ENCODE measurements at regions not wholly inside any gene's neighbourhood (a gene's known extent, or its start where the extent isn't known, plus 50 kb on each side); places are given as distances from the start of the nearest gene placed in this dataset.

GRCh38 chr12:4215229-4216186, 58.1 kb upstream of the CCND2 start:
- H3K4me3 ChIP-seq, result peak overlapping the region in 1 of 4 donors; percentile 18
- H3K36me3 ChIP-seq, result no peaks in the 10 kb centered on the region
- peaks cover 0 to 28% (median 0%) of the 10 kb centered on the region in 4 donors for H3K27me3 ChIP-seq
- intact Hi-C loops (cut with DNase I), result no loop called here
- no peaks in the 10 kb centered on the region for H3K9me3 ChIP-seq
- H3K27ac ChIP-seq, result no peak overlapping the region
- no peak for DNase-seq
- WGBS, 2 donors, result 41 to 51% methylated on average over 15 to 16 of the region's 18 CpGs
- TF ChIP-seq POLR2A (IDR thresholded peaks at IDR 0.05), result no peak
- H3K4me1 ChIP-seq, result peaks cover 0 to 4% (median 0%) of the 10 kb centered on the region in 3 donors

GRCh38 chr12:4214877-4215228, 58.7 kb upstream of the CCND2 start:
- 68 to 71% methylated on average over 8 of the region's 8 CpGs for WGBS, 2 donors
- intact Hi-C loops (cut with DNase I), result no loop called here
- Histone ChIP-seq H3K27me3 (peaks cover 0 to 33% (median 0%) of the 10 kb centered on the region in 4 donors), H3K27ac (no peak overlapping the region), H3K4me1 (peaks cover 0 to 4% (median 0%) of the 10 kb centered on the region in 3 donors), H3K9me3 (no peaks in the 10 kb centered on the region), H3K36me3 (no peaks in the 10 kb centered on the region), H3K4me3 (peak overlapping the region in 1 of 4 donors; percentile 18)
- TF ChIP-seq, protein P1, sequence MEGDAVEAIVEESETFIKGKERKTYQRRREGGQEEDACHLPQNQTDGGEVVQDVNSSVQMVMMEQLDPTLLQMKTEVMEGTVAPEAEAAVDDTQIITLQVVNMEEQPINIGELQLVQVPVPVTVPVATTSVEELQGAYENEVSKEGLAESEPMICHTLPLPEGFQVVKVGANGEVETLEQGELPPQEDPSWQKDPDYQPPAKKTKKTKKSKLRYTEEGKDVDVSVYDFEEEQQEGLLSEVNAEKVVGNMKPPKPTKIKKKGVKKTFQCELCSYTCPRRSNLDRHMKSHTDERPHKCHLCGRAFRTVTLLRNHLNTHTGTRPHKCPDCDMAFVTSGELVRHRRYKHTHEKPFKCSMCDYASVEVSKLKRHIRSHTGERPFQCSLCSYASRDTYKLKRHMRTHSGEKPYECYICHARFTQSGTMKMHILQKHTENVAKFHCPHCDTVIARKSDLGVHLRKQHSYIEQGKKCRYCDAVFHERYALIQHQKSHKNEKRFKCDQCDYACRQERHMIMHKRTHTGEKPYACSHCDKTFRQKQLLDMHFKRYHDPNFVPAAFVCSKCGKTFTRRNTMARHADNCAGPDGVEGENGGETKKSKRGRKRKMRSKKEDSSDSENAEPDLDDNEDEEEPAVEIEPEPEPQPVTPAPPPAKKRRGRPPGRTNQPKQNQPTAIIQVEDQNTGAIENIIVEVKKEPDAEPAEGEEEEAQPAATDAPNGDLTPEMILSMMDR (IDR thresholded peaks at IDR 0.05), result no peak
- TF ChIP-seq POLR2A (IDR thresholded peaks at IDR 0.05), result no peak
- DNase-seq, result no peak

DNA sequence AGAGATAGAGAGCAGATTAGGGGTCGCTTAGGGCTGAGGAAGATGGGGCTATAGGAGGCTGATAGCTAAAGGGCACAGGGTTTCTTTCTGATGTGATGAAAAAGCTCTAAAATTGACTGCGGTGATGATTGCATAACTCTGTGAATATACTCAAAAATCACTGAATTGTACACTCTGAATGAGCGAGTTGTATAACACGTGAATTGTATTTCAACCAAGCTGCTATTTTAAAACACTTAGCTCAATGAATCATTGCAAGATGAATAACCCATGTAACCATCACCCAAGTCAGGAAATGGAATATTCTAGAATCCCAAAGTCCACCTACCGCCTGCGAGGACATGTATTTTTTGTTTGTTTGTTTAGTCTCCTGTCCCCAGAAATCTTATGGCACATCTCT, 60.1 kb upstream of the CCND2 start:
- Histone ChIP-seq H3K27ac (no peak overlapping the region), H3K9me3 (no peaks in the 10 kb centered on the region), H3K4me3 (no peak overlapping the region), H3K36me3 (no peaks in the 10 kb centered on the region), H3K4me1 (peaks cover 0 to 4% (median 0%) of the 10 kb centered on the region in 3 donors), H3K27me3 (peaks cover 0 to 41% (median 0%) of the 10 kb centered on the region in 4 donors)
- intact Hi-C loops (cut with DNase I), result no loop called here
- no peak for TF ChIP-seq POLR2A (IDR thresholded peaks at IDR 0.05)
- TF ChIP-seq, protein P1 (IDR thresholded peaks at IDR 0.05), result no peak
- 78 to 84% methylated on average over 6 of the region's 6 CpGs for WGBS, 2 donors
- no peak for DNase-seq

- Histone ChIP-seq H3K36me3 (no peaks in the 10 kb centered on the region), H3K4me3 (no peak overlapping the region), H3K27ac (no peak overlapping the region), H3K9me3 (no peaks in the 10 kb centered on the region), H3K4me1 (peaks cover 0 to 4% (median 0%) of the 10 kb centered on the region in 3 donors), H3K27me3 (peaks cover 0 to 41% (median 0%) of the 10 kb centered on the region in 4 donors)
- no peak for DNase-seq
- TF ChIP-seq, protein P1 (IDR thresholded peaks at IDR 0.05), result no peak
- no peak for TF ChIP-seq POLR2A (IDR thresholded peaks at IDR 0.05)
- intact Hi-C loops (cut with DNase I), result no loop called here
- 60 to 100% methylated on average over 1 to 2 of the region's 2 CpGs for WGBS, 2 donors
These were observed 60.7 kb upstream of the CCND2 start for GRCh38 chr12:4212845-4213244.

DNA sequence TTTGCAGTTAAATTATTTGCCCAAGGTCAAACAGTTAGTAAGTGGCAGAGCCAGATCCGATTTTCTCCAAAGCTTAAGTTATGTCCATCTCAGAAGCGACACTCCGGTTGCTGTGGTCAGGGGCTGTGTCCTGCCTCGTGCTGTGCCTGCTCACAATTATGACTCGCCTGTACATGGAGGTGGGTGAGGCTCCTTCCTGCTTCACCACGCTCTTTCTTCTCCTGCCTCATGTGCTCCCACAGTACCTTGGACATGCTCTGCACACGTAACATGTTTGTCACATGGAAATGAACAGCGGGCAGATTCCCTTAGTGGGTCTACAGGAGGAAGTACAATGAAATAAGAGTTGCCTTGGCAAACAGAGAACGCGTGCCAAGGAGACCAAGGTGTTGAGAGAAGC, 62.2 kb upstream of the CCND2 start:
- no peak overlapping the region for H3K27ac ChIP-seq
- TF ChIP-seq, protein P1 (IDR thresholded peaks at IDR 0.05), result no peak
- TF ChIP-seq POLR2A (IDR thresholded peaks at IDR 0.05), result no peak
- DNase-seq, result no peak
- 84 to 87% methylated on average over 8 to 10 of the region's 10 CpGs for WGBS, 2 donors
- intact Hi-C loops (cut with DNase I), result no loop called here
- no peaks in the 10 kb centered on the region for H3K36me3 ChIP-seq
- peaks cover 0 to 41% (median 0%) of the 10 kb centered on the region in 4 donors for H3K27me3 ChIP-seq
- no peaks in the 10 kb centered on the region for H3K9me3 ChIP-seq
- H3K4me1 ChIP-seq, result peaks cover 0 to 4% (median 0%) of the 10 kb centered on the region in 3 donors
- no peak overlapping the region for H3K4me3 ChIP-seq
